ENCODE measurements at regions not wholly inside any gene's neighbourhood (a gene's known extent, or its start where the extent isn't known, plus 50 kb on each side); places are given as distances from the start of the nearest gene placed in this dataset.
"Not testable (repeated sequence)": the region's sequence is repeated elsewhere in the genome, so short reads cannot be mapped to it uniquely, and the experiment has no call there.

DNA sequence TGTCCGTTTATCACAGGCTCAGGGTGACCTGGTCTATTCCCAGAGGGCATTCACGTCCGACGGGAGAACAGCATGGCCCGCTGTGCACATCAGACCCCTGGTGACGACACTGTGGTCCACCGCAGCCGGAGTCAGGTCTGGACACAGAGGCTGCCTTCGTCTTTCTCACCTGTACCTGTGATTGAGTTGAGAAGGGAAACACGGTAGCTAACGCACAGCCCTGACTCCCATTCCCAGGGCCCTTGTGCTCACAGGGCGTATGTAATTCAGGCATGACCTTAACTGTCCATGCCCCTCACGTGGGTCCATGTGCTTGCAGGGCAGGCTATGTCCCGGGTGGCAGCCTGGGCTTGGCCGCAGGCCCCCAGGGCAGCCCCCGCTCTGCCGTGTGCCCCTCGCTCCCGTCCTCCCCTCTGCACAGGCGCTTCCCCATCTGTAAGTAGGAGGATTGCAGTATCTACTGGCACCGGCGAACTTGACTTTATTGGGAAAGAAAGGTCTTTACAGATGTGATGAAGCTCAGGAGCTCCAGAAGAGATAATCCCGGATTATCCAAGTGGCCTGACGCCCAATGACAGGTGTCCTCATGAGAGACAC is 221.3 kb upstream of the TCERG1L start:
- no peak for DNase-seq (ENCODE audit: low read depth)

DNA sequence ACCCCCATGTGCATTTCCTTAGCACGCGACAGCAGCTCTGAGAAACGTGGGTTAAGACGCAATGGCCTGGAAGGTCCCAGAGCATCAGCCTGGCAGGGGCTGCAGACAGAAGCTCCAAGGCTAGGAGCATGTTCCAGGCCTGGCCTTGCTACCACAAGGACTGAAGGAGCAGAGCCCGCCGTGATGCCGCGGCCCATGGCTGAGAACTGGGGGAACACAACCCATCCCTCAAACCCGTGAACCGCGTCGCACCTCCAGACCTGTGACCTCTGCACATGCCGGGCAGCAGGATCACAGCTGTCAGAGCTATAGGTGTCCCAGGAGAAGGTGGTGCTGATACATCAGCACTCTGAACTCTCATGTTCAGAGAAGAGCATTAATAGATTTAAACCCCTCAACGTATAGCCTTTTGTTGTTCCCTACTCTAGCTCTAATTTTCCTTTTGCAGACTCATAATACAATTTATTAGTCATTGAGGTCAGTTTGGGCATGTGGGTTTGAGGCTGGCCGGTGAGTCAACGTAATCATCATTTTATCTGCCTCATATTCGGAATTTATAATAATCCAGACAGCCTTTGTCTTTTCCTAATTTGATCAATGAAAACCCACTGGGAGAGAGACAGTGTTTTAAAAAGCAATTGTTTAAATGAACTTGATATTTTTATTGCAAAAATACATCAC is 222.5 kb upstream of the TCERG1L start:
- DNase-seq (ENCODE audit: low read depth) = no peak

DNA sequence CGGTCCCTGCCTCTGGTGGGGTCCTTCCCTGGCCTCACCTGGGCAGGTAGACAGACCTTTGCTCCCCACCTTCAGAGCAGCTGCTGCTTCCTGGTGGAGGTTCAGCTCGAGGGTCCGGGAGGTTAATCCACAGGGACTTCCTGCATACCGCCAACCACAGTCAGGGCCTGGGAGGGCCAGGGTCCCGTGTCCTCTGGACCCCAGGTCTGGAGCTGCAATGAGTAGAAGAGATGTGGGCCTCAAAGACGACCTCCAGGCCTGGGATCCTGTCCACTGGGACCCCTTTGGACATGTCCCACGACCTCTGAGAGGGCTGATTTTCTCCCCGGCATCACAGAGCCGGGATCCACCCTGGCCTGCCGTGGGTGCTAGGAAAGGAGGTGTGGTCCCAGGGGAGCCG is 223.3 kb upstream of the TCERG1L start:
- DNase-seq (ENCODE audit: low read depth) = no peak

- no peak for DNase-seq (ENCODE audit: low read depth)
These were observed 225.2 kb upstream of the TCERG1L start for GRCh38 chr10:131536676-131537075.

- no peak for DNase-seq (ENCODE audit: low read depth)
These were observed 225.8 kb upstream of the TCERG1L start for GRCh38 chr10:131537281-131537680.

GRCh38 chr10:131544495-131544894 is 233.0 kb upstream of the TCERG1L start:
- no peak for DNase-seq (ENCODE audit: low read depth)

DNA sequence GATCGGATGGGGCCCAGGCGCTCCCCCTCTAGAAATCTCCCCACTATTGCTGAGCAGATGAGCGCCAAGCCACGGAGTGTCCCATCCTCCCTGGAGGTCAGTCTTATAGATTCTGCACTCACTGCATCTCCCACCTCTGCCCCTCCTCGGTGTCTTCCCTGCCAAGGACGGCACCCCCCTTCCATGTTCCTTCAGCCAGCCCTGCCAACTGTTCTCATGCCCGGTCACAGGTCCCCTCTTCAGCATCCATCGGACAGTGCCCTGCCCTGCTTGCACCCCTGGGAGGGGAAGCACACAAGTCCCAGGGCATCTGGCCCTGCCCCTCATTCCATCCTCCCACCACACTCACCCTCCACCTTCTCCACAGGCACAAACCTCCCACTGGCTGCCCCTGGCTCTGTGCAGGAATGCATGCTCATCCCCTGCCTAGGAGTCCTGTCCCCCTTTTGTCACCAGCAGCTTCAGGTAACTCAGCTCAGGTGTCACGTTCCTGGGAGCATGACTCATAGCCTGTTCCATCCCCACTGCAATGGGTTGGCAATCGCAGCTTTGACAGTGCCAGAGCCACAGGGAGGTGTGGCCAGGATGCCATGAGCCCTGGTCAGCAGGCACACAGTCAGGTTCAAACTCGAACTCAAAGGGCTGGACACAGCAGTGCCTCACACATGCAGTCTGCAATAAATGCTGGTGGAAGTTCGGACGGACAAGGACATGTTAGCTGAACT is 234.7 kb upstream of the TCERG1L start:
- no peak for DNase-seq (ENCODE audit: low read depth)

DNA sequence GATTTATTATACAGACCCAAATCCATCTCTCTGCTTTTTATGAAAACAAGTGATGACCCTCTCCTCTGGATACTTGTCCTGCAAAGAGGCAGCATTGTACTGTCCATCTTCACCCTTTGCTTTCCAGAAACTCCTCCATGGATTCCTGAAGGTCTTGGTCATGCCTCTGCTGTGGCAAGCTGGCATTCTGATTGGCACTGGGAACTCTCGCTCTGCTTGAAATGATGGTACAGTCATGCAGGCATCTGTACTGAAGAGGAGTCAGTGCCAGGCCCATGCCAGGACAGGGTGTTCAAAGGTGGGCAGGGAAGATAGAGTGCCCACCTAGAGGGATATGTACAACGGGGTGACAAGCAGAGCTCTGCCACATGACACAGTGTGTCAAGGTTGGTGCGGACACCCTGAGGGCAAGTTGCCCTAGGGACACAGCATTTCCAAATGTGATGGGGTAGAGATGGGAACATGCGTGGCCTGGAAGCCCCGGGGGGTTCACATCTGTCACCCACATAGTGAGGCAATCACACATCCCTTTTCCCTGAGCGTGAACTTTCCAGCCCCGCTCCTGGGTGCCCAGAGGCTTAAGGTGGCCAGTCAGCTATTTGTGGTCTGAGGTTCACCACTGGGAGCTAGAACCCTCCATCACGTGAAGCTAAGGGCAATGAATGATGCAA is 235.7 kb upstream of the TCERG1L start:
- no peak for DNase-seq (ENCODE audit: low read depth)

DNA sequence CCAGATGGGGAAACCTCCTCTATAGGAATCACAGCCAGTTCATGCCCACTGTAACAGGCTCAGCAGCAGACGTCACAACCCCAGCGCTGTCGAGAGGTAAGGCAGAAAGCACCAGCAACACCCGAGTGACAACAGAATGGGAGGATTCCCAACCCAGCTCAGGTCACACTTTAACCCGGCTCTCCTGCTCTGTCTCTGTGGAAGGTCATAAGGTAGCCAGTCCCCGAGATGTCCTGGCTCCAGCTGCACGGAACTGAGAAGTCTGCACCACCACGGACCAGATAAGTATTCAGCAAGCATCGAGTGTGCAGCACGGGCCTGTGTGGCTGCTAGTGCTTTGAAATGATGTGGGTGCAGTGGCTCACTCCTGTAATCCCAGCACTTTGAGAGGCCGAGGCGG is 236.7 kb upstream of the TCERG1L start:
- DNase-seq (ENCODE audit: low read depth) = no peak

- DNase-seq (ENCODE audit: low read depth) = no peak
These were observed 237.6 kb upstream of the TCERG1L start for GRCh38 chr10:131549116-131549515.

- no peak for DNase-seq (ENCODE audit: low read depth)
These were observed 241.6 kb upstream of the TCERG1L start for GRCh38 chr10:131553121-131553520.

DNA sequence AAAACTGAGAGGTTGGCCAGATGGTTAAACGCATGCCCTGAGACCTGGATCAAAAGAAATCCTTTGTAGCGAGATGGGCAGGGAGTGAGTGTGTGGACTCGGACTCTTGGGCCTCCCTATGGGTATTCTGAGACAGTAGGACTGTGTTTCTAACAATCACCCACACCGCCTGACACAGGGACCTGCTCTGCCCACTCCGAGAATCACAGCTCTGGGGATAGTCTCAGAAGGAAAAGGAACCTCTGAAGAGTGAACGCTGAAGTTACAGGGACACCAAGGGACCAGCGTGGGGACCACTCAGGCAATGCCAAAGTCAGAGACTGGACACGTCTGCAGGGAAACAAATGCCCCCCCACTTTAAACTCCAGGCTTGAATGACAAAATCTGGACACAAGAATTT is 242.1 kb upstream of the TCERG1L start:
- no peak for DNase-seq (ENCODE audit: low read depth)

GRCh38 chr10:131554821-131555220 is 243.3 kb upstream of the TCERG1L start:
- DNase-seq (ENCODE audit: low read depth) = no peak

- DNase-seq (ENCODE audit: low read depth) = no peak
These were observed 243.9 kb upstream of the TCERG1L start for GRCh38 chr10:131555406-131555805.

DNA sequence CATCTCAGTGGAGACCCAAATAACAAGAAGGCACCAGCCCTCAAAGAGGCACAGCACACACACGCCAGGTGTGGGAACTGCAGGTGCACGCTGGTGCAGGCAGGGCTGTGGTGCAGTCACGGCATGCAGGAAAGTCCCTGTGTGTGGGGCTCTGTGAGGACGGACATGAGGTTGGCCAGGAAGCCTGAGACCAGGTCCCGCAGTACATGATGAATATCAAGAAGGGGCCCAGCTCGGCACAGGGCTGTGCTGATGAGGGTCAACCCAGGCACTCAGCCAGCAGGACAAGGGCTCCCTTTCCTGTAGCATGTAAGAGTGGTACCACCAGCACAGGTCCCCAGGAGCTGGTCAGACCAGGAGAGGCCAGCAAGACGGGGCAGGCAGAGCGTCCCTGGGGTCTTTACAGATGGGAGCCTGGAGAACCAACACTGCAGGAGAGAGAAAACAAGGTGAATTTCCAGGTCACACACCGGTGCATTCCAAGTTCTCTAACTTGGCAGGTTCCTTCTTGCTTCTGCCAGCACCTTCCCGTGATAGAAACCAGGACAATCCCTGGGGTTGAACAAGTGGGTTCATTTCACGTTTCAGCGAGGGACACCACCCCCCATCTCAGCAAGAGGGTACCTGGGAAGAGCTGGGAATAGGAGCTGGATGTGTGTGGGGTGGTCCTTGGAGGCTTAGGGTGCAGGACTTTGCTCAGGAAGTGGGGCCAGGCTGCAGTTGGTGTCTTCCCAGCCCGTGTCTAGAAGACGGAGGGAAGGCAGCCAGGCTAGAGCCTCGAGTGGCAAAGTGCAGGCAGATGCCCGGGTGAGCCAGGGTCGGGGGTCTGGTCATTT is 244.8 kb upstream of the TCERG1L start:
- DNase-seq (ENCODE audit: low read depth) = no peak

DNA sequence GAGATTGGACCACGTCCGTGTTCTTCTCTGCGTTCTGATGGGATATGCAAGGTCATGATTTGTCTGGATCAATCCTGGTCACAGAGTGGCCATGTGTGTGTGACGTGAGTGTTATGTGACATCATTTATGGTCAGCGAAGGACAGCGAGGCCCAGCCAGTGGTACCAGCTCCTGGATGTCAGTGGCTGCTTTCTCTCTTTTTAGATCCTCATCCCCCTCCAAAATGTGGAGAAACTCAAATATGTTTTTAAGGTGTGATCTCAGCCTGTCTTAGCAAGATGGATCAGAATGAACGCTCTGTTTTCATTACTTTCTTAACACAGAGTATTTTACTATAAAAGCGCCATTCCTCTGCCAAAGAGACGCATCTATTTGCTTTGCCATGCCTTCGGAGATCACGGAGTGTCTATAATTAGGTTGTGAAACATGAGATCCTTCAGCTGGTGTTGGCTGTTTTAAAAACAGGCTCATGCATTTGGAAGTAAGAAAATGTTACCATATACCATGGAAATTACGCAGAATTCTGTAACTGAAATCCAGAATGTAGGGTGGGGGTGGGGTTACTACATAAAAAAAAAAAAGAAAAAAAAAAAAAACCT is 245.5 kb upstream of the TCERG1L start:
- no peak for DNase-seq (ENCODE audit: low read depth)

DNA sequence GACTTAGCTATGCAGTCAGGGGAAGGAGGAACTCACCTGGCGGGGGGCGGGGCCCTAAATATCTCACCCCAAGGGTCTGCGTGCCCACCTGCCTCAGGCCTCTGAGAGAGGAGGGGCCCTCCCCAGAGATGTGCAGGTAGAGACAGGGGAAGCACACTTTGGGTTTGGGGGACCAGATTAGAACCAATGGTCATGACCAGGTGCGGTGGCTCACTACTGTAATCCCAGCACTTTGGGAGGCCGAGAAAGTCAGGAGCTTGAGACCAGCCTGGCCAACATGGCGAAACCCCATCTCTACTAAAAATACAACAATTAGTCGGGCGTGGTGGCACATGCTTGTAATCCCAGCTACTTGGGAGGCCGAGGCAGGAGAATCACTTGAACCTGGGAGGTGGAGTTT is 246.4 kb upstream of the TCERG1L start:
- DNase-seq (ENCODE audit: low read depth) = not testable (repeated sequence)

- no peak for DNase-seq (ENCODE audit: low read depth)
These were observed 248.0 kb upstream of the TCERG1L start for GRCh38 chr10:131559450-131559911.

DNA sequence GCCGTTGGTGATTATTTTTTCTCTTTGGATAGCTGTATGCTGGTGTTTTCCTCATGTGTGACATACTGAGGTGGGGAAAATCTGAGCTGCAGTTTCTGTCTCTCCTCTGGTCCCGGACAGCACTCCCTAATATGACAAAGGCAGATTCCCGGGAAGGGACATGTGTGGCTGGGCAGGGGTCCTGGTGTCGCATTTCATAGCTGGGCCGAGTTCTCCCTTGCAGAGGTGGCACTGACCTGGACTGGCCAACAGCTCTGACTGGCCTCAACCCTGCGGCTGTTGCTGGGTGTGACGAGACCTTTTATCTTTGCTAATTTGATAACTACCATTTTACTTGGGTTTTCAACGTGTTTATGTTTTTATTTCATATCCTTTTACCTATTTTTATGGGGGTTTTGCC is 248.6 kb upstream of the TCERG1L start:
- no peak for DNase-seq (ENCODE audit: low read depth)

GRCh38 chr10:131560706-131561355 is 249.3 kb upstream of the TCERG1L start:
- no peak for DNase-seq (ENCODE audit: low read depth)

- DNase-seq (ENCODE audit: low read depth) = no peak
These were observed 250.4 kb upstream of the TCERG1L start for GRCh38 chr10:131561897-131562296.

Measured in stimulated activated CD8-positive, alpha-beta memory T cell treated with anti-CD3 and anti-CD28 coated beads, Interleukin-12 subunit alpha, Interleukin-12 subunit beta, amount 100 ng/mL, for 1 hour (primary cell).